Peyer's patch (tissue), 4 donors: ENCODE measurements at regions not wholly inside any gene's neighbourhood (a gene's known extent, or its start where the extent isn't known, plus 50 kb on each side); places are given as distances from the start of the nearest gene placed in this dataset.

Experiments
- DNase-seq, 3 donors: peaks; one replicate each; pipeline ENCODE4 v3.0.0-alpha.2; 2017 to 2019
- H3K27ac ChIP-seq, 4 donors: fragments of 200-600 bp; sonication (generic); one replicate each; pipeline ENCODE4 v1.5.1; 2016 to 2019
- H3K27me3 ChIP-seq, 2 donors: fragments of 200-600 bp; sonication (generic); one replicate each; pipeline ENCODE4 v1.5.1; 2019
- H3K36me3 ChIP-seq, 3 donors: fragments of 200-600 bp; sonication (generic); one replicate each; pipeline ENCODE4 v1.5.1; 2016 to 2019
- H3K4me1 ChIP-seq, 4 donors: fragments of 200-600 bp; sonication (generic); one replicate each; pipeline ENCODE4 v1.5.1; 2016 to 2019
- H3K4me3 ChIP-seq, 4 donors: fragments of 200-600 bp; sonication (generic); 1 replicate in 3 of 4; 2 replicates in 1 of 4; pipeline ENCODE4 v1.5.1; 2016 to 2019; ENCODE audit warnings: mild to moderate bottlenecking in 1 of 4
- H3K9me3 ChIP-seq, 4 donors: fragments of 200-600 bp; sonication (generic); one replicate each; pipeline ENCODE4 v1.5.1; 2016 to 2019; ENCODE audit warnings: mild to moderate bottlenecking in 1 of 4
- POLR2A ChIP-seq, 2 donors: fragments of 450-650 bp; IDR thresholded peaks; one replicate each; pipeline ENCODE4 v1.5.1; 2017; ENCODE audit warnings: antibody characterized with exemption in 2 of 2, mild to moderate bottlenecking in 2 of 2, moderate library complexity in 2 of 2
- TF ChIP-seq, protein P1 (sequence below), 6 experiments: fragments of 450-650 bp in 4 of 6; fragments of 200-600 bp in 2 of 6; sonication (generic) in 1 of 6; IDR thresholded peaks; one replicate each; pipeline ENCODE4 v1.5.1; 2017 to 2019; ENCODE audit warnings: antibody characterized with exemption in 6 of 6, mild to moderate bottlenecking in 3 of 6, moderate library complexity in 1 of 6

DNA sequence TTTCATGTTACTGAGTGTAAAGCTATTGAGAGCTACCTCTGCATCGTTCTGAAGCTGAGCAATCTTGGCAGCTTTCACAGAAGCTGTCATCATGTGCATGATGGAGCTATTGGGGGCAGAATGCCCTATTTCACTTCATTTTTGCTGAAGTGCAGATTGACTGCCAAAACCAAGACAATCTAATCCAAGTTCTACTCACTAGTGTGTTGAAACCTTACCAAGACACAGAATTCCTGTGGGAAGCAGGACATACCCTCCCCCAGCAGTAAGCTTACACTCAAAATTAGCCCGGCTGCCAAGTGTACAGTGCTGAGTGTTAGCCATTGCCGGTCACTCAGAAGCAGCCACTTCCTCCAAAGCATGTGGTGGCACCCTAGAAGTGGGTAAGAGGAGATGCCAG lies 177.3 kb upstream of the TENT5A start:
- no peak for DNase-seq
- TF ChIP-seq POLR2A (IDR thresholded peaks at IDR 0.05), result no peak
- TF ChIP-seq, protein P1, sequence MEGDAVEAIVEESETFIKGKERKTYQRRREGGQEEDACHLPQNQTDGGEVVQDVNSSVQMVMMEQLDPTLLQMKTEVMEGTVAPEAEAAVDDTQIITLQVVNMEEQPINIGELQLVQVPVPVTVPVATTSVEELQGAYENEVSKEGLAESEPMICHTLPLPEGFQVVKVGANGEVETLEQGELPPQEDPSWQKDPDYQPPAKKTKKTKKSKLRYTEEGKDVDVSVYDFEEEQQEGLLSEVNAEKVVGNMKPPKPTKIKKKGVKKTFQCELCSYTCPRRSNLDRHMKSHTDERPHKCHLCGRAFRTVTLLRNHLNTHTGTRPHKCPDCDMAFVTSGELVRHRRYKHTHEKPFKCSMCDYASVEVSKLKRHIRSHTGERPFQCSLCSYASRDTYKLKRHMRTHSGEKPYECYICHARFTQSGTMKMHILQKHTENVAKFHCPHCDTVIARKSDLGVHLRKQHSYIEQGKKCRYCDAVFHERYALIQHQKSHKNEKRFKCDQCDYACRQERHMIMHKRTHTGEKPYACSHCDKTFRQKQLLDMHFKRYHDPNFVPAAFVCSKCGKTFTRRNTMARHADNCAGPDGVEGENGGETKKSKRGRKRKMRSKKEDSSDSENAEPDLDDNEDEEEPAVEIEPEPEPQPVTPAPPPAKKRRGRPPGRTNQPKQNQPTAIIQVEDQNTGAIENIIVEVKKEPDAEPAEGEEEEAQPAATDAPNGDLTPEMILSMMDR (IDR thresholded peaks at IDR 0.05), result no peak
- H3K27me3 ChIP-seq, result no peaks in the 10 kb centered on the region
- H3K4me1 ChIP-seq, result peaks cover 0 to 4% (median 0%) of the 10 kb centered on the region in 4 donors
- no peaks in the 10 kb centered on the region for H3K9me3 ChIP-seq
- no peak overlapping the region for H3K27ac ChIP-seq
- H3K4me3 ChIP-seq, result no peak overlapping the region
- H3K36me3 ChIP-seq, result no peaks in the 10 kb centered on the region

DNA sequence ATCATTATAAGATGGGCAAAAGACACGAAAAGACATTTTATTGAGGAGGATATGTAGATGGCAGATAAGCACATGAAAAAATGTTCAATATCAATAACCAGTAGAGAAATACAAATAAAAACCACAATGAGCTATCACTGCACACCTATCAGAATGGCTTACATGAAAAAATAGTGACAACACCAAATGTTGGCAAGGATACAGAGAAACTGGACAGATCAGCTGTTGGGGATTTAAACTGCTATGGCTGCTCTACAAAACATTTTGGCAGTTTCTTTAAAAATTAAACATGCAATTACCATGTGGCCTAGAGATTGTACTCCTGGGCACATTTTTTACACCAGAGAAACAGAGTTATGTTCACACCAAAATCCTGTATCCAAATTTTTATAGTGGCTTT lies 172.7 kb upstream of the TENT5A start:
- no peaks in the 10 kb centered on the region for H3K4me1 ChIP-seq
- no peak overlapping the region for H3K4me3 ChIP-seq
- TF ChIP-seq POLR2A (IDR thresholded peaks at IDR 0.05), result no peak
- TF ChIP-seq, protein P1 (IDR thresholded peaks at IDR 0.05), result no peak
- no peak for DNase-seq
- H3K27me3 ChIP-seq, result no peaks in the 10 kb centered on the region
- H3K27ac ChIP-seq, result no peak overlapping the region
- no peaks in the 10 kb centered on the region for H3K9me3 ChIP-seq
- H3K36me3 ChIP-seq, result no peaks in the 10 kb centered on the region

DNA sequence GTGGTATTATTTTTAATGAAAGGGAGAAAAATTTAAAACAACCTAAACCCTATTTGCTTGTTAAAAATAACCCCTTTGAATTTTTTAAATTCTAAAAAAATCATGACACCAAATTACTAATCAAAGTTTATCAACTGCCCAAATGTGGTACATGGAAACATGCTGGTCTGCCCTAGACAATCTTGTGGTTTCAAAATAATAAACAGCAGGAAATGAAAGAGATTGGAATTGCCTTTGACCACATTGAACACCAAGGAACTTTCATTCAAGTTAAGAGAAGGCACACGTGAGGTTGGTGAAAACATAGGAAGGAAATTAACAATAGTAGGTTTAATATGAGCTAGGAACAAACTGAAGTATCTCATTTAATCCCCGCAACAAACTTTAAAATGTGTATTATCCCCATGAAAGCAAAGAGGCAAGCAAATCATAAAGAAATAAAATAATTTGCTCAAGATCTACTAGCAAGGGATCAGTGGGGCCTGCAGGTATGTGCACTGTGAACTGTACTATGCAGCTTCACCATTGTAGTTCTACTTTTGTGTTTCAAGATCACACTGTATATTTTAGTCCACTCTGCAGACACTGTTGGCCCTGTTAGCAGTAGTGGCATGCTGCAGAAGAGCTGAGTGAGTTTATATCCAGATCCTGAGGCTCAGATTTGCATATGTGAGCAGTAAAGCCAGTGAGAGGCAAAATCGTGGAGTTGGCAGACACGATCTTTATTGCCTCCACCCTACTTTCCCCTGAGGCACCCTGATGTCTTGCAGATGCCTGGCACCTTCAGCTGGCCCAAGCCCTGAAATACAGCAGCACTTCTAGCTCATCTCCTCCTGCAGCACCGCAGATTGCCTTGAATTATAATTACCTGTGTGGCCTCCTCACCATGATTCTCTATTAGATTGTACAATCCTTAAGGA lies 157.8 kb upstream of the TENT5A start:
- H3K9me3 ChIP-seq, result no peaks in the 10 kb centered on the region
- no peak overlapping the region for H3K4me3 ChIP-seq
- no peak for DNase-seq
- TF ChIP-seq, protein P1 (IDR thresholded peaks at IDR 0.05), result no peak
- TF ChIP-seq POLR2A (IDR thresholded peaks at IDR 0.05), result no peak
- H3K27ac ChIP-seq, result no peak overlapping the region
- H3K27me3 ChIP-seq, result no peaks in the 10 kb centered on the region
- no peaks in the 10 kb centered on the region for H3K36me3 ChIP-seq
- peaks cover 0 to 11% (median 0%) of the 10 kb centered on the region in 4 donors for H3K4me1 ChIP-seq

DNA sequence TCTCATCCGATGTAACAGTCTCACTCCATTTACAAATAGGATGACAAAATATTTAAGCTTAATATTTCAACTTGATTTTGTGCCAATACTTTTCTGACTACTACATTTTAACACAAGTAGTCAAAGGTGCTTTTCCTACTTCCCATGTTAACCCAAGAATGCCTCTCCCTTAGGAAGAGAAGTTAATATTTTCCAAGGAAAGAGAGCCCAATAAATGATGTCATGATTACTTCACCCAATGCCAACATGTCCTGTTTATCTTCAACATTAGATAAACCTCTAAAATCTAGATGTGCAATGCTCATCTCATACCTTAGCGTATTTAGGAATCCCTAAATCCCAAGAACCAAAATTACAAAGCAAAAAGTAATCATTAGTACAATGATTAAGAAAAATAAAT lies 156.7 kb upstream of the TENT5A start:
- TF ChIP-seq, protein P1 (IDR thresholded peaks at IDR 0.05), result no peak
- TF ChIP-seq POLR2A (IDR thresholded peaks at IDR 0.05), result no peak
- Histone ChIP-seq H3K9me3 (no peaks in the 10 kb centered on the region), H3K4me3 (no peak overlapping the region), H3K36me3 (no peaks in the 10 kb centered on the region), H3K27me3 (no peaks in the 10 kb centered on the region), H3K27ac (no peak overlapping the region), H3K4me1 (peaks cover 0 to 14% (median 0%) of the 10 kb centered on the region in 4 donors)
- no peak for DNase-seq

DNA sequence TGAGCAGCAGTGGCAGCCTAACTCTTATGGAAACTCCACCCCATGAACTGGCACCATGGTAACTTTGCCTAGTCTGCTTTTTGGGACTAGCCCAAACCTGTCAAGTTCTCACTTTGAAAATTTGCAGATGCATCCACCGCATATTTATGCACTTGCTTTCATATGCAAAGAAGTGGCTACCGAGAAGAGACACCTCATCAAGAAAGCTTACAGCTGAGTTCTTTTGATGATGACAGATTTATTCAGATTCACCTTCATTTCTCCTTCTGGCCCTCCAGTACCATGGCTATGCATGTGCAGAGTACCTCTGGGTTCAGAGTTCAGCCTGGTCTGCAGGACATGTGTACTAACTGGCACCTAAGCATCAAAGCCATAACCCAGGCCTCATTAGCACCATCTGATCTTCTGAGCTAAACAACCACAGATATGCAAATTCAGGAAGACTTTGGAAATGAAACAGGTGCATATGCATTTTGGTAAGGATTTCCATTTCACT lies 154.3 kb upstream of the TENT5A start:
- Histone ChIP-seq H3K9me3 (no peaks in the 10 kb centered on the region), H3K27ac (no peak overlapping the region)
- no peak for TF ChIP-seq POLR2A (IDR thresholded peaks at IDR 0.05)
- TF ChIP-seq, protein P1 (IDR thresholded peaks at IDR 0.05), result no peak

More for the DNA sequence above, 154.3 kb upstream of the TENT5A start:
- Histone ChIP-seq H3K4me1 (peaks cover 0 to 14% (median 0%) of the 10 kb centered on the region in 4 donors), H3K4me3 (no peak overlapping the region), H3K27me3 (no peaks in the 10 kb centered on the region), H3K36me3 (no peaks in the 10 kb centered on the region)
- no peak for DNase-seq
